Stimulated activated naive CD4-positive, alpha-beta T cell (primary cell): ENCODE measurements at regions not wholly inside any gene's neighbourhood (a gene's known extent, or its start where the extent isn't known, plus 50 kb on each side); places are given as distances from the start of the nearest gene placed in this dataset.

Experiments
- DNase-seq, 6 experiments: peaks; one replicate each; lab custom pipeline; 2025; lab: John Stamatoyannopoulos, UW

DNA sequence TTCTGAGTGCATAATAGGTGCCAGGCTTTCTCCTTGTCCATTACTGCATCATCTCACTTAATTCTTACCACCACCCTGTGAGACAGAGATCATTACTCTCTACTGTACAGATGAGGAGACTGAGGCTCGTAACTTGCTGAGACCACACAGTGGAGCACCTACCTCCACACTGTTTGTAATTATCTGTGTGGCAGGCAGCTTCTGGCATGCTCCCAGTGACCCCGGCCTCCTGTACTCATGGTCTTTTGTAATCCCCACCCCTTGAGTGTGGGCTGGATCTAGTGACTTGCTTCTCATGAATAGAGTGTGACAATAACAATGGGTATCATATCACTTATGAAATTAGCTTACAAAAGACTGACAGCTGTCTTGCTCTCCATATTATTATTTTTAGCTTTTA lies 407.3 kb downstream of the MATN1 start:
- no peak for DNase-seq

DNA sequence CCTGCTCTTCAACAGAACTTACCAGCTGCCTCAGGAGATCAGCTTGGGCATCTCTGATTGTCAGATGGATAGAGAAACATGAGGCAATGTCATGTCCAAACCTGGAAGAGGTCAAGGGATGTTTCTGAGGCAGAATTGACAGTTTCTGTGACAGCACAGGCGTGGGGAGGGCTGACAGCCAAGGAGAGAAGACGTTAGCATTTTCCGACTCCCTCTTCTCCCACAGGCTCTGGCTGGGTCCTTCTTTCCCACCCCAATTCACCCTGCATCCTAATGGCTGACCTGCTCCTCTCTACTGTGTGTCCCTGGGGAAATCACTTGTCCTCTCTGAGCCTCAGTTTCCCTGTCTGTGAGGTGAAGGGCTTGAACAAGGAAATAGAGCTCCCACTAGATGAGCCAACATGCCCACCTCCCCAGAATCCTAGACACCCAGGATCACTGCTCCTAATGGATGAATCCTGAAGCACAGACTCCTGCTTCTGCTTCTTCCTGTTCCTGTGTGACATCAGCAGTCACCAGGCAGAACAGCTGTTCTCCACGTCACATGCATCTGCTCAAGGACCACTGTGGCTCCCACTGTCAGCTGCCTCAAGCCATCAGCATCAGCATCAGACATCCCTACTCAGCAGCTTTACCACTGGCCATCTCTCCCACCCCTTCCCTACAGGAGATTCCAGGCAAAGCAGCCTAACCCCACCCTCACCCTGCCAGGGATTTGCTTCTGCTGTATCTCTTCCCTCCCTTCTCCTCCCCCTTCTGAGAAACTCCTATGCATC lies 408.0 kb downstream of the MATN1 start:
- no peak for DNase-seq

DNA sequence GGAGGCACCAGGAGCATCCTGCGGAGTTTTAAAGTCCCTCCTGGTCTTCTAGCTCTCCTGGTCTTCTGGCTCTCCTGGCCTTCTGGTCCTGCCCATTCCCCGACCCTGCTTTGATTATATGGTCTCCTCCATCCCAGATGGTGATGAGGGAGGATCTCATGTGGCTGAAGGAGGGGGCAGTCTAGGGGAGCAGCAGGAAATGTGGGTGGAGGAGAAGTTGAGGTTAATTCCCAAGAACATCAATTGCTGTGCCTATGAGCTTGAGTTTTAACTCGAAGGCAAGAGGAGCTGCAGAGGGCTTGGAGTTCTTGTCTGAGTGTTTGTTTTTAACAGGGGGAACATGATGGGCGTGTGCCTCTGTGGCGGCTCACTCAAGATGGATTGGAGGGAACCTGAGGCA lies 408.8 kb downstream of the MATN1 start:
- no peak for DNase-seq

DNA sequence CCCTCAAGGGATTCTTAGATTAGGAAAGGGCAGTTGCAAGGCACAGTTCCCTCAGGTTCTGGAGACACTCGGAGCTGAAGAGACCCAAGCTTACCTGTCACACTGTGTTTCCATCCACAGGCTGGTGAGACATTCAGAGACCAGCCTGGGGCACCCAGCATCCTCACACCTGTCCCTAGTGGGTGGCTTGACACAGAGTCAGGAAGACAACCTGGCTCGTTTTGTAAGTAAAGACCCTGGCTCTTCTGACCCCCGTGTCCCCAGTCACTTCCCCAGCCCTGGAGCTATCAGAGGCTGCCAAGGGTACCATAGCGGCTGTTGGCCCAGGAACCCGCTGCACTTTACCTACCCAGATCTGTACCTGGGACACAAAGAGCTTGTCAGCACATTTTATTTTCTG lies 409.8 kb downstream of the MATN1 start:
- no peak for DNase-seq

DNA sequence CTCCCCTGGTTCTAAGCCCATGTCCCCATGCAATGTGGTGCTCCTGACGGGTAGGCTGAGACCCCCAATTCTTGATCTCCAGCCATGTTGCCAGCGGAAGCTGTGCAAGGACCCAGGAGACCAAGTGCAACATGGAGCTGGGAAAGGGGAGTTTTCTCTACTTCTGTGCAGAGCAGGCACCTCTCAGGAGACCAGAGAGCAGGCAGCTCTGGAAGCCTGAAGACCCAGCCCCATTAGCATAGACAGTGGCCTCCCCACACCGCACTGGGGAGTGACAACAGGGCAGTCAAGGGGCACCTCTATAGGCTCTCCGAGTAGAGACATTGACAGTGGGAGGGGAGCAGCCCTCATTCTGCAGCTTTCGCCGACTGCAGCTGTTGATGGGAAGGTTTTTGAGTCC lies 410.2 kb downstream of the MATN1 start:
- no peak for DNase-seq

DNA sequence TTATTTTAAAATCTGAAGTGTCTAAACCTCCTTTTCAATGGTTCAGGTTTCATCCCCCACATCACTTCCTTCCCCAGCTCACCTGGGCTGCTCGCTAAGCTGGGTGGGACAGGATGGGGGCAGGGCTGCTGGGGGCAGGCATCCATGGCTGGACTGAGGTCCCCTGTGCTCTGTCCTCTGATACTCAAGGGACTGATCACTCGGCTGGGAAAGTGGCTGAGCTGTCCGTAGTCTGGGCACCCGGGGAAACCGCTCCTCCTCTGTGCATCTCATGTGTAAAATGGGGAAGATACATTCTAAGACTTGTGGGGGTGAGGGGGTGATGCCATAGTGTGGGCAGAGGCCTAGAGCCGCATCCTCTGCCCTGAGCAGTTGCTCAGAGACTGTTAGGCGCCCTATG lies 411.2 kb downstream of the MATN1 start:
- no peak for DNase-seq

DNA sequence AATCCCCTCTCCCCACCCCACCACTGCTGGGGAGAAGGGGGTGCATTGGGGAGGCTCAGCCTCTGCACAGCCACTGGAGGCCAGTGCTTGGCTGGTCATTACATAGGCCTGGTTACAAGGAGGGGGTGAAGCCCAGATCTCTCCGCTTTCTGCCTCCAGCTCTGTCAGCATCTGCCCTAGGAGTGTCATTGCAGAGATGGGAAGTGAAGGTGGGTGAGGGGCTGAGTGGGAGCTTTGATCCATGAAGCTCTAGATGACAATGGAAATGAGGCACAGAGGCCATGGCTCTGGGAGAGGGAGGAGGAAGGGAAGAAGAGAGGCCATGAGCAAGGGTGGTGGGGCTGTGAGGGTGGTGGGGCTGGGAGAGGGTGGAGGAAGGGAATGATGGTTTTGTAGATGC lies 411.6 kb downstream of the MATN1 start:
- no peak for DNase-seq

DNA sequence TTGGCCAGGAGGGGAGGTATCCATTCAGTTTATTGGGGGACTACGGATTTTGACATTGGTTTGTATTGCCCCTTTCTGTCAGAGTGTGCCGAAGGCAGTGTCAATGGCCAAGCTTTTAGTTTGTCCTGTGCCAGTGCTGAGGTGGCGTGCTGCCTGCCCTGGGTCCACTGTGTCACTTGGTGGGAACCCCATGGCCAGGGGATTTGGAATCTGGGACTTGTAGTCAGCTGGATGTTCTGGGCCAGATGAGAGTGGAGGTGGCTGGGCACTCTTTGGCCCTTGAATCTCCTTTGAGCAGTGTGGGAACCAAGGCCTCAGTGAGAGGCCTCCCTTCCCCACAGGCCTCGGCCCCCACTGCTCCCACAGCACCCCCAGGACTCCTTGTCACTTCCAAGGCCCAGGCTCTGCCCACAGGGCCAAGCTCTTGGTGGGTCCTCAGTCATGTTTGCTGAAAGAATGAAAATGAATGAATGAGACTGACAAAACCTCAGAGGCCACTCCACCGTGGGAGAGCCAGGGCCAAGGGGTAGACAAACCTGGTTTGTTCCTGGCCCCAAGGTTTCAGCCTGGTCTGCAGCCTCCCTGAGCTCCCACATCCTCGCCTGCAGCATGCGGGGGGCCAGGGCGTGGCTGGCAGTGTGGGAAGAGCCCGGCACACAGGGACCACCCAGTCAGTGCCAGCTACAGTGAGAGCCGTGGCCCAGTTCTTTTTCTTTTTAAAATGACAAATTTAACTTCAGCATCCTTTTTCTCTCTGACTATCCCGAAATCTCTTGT lies 412.2 kb downstream of the MATN1 start:
- DNase-seq, result no peak

DNA sequence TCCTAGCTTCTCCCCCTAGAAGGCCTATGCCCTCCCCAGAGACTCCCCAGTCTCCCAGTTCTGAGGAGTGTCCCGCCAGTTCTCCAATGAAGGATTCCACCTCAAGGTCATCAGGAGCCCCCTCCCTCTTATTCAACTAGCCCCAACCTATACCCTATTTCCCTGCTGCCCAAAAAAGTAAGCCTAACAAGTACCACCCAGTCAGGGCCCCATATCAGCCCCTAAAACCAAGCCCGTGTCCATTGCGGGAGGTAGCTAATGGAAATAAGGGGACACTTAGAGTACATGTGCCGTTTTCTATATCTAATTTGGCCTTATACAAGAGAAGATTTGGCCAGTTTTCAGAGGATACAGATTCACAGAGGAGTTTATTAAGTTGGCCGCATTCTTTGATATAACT lies 416.2 kb downstream of the MATN1 start:
- DNase-seq, result no peak

DNA sequence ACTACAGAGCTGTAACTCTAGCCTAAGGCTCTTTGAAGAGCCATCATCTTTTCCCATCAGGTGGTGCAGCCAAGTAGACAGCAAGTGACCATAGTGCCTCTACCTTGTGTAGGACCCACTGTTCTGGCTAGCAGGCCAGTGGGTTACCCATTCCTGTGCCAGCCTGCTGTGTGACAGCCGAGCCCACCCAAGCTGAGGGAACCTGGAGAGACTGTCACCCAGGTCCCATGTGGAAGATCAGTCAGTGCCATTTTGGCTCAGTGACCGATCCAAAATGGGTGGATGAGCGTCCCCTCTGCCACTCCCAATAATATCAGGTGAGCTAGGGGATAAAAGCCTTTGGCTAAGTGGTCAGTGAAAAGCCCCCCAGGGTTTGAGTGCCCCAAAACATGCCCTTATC lies 417.9 kb downstream of the MATN1 start:
- no peak for DNase-seq

DNA sequence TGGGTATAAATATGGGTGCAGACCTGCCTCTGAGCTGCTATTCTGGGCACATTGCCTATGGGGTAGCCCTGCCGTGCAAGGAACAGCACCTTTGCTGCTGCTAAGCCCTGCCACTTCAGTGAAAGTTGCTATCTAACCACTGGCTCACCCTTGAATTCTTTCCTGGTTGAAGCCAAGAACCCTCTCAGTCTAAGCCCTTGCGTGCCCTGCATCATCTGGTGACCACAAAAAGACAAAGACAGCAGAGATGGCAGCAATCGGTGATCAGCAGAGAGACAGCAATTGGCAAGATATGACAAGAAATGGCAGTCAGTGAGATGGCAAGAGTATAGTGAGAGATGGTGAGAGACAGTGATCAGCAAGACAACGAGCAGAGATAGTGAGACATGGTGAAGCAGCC lies 418.3 kb downstream of the MATN1 start:
- no peak for DNase-seq

DNA sequence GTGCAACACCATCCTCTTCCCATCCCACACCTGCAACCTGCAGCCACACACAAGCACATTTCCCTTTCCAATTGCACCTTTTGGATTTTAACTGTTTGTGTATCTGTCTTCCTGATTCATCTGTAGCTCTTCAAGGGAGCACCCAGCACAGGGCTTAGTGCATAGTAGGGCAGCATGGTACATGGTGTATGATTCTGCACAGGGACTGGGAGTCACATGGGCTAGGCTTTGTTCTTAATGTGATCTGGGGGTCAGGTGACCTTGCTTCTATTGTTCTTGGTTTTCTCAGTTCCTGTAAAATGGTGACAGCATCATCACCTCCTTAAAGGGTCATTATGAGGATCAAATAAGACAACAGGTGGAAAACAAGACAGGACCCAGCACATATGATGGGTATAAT lies 419.3 kb downstream of the MATN1 start:
- DNase-seq, result no peak

DNA sequence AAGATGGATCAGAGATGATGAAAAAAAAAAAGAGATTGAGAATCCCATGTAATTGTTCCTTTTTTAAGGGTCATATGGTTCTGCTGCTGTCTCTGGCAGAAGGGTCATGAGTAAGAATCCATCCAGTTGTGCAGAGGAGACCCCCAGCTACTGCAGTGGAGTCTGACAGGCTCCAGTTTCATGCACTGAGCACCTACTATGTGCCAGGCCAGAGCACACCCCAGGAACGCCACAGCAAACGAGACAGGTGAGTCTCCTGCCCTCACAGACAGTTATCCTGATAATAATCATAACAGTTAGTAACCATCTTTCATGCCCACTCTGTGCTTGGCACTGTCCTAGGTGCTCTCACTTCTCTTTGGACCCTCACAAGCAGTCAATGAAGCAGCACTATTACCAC lies 420.0 kb downstream of the MATN1 start:
- no peak for DNase-seq

DNA sequence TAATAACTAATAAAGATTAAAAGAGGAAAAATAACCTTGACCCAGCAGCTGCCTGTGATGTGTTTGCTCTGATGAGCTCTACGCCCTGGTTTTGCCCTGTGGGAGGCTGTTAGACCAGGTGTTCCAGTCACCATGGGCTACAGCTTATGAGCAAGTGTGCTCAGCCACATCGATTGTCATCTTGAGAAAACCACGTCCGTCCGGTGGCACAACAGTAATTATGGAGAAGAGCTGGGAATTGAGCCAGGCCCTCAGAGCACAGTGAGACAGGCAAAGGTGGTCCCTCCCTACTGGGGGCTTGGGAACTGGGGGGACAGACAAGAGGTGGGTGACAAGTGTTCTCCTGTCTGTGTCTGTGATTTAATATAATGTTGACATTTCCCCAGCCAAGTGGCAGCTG lies 420.5 kb downstream of the MATN1 start:
- no peak for DNase-seq

DNA sequence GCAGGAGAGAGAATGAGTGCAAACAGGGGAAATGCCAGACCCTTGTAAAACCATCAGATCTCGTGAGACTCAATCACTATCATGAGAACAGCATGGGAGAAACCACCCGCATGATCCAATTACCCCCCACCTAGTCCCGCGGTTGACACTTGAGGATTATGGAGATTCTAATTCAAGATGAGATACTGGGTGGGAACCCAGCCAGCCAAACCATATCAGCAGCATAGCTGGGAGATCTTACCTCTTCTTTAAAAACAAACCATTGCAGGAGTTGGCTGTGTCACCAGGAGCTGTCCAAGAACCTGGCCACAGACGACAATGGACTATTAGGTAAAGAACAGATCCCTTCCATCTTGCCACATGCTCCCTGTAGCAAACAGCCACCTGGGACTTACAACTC lies 422.7 kb downstream of the MATN1 start:
- DNase-seq, result no peak

DNA sequence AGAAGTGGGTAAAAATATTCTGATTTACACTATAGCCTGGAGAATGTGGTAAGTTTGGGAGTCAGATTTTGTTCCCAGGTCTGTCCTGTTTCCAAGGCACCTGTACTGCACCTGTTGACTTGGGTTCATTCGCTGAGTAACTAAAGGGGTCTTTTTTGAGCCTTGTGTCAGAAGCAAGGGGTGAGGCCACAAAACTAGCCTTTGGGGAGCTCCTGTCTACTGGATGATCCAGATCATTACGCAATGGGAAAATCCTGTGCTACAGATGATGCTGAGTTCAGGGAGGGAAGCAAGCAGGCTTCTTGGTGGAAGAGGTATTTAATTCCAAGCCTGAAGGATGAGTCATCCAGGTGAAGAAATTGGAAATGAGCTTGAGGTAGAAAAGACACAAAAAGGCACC lies 424.0 kb downstream of the MATN1 start:
- DNase-seq, result no peak

DNA sequence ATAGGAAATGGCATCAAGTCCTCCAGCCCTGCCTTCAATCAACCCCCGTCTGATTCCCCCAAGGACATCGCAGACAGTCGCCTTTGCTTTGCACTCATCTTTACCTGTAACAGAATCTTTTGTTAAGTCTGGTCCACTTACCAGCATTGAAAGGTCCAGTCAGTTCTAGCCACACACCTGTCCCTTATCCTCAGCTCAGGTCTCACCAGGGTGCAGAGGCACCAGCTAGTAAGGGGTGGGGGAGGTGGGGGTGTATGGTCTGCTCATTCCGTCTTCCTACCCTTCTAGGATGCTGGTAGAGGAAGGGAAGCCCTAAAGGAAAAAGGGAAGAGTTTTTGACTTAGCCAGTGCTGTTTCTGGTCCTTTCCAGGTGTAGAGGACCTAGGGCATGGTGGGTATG lies 427.7 kb downstream of the MATN1 start:
- DNase-seq, result no peak

DNA sequence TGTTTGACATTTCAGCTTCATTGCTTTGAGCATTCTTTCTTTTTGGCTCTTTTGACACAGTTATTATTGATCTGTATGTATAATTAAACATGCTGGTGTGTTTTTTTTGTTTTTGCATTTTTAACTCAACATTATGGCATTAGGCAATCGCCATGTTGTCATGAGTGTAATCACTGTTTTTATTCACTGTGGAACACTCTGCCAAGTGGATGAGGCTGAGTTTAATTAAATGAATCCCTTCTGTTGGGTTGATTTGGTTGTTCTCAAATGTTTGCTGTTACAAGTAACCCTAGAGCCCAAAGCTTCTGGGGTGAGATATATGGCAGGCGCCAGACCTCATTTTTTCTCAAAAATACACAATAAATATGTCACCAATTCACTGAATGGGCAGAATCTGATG lies 428.1 kb downstream of the MATN1 start:
- no peak for DNase-seq

DNA sequence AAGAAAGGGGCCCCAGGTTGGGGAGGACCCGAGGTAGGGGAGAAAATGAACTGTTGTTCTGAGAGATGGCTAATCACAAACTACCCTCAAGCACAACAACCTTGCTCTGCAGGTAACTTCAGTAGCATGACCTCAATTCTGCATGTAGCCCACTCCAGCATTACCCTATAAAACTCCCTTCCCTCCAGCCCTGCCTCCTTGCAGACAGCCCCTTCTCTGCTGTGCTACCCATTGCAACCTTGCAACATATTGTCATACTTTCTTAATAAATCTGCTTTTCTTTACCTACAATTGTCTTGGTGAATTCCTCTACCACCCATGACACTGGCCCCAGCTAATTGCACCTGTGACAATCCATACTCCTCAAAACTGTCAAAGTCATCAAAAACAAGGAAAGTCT lies 428.9 kb downstream of the MATN1 start:
- DNase-seq, result no peak

DNA sequence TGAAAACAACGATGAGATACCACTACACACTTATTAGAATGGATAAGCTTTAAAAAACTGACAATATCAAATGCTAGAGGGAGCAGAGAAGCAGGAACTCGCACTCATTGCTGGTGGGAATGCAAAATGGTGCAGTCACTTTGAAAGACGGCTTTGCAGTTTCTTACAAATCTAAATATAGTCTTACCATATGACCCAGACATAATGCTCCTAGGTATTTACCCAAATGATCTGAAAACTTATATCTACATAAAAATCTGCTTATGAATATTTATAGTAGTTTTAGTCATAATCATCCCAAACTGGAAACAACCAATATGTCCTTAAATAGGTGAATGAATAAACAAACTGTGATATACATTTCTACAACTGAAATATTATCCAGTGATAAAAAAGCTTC lies 430.9 kb downstream of the MATN1 start:
- no peak for DNase-seq

DNA sequence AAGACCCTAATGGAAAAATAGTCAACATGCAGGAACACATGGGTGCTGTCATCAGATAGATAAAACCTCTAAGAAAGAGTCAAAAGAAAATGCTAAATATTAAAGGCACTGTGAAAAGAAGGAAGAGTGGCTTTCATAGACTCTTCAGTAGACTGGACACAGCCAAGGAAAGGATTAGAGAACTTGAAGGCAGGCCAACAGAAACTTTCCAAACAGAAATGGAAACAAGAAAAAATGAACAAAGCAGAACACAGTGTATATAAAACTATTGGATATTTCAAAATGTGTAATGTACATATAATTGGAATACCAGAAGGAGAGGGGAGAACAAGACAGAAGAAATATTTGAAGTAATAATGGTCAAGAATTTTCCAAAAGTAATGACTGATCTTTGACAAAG lies 431.9 kb downstream of the MATN1 start:
- DNase-seq, result no peak

DNA sequence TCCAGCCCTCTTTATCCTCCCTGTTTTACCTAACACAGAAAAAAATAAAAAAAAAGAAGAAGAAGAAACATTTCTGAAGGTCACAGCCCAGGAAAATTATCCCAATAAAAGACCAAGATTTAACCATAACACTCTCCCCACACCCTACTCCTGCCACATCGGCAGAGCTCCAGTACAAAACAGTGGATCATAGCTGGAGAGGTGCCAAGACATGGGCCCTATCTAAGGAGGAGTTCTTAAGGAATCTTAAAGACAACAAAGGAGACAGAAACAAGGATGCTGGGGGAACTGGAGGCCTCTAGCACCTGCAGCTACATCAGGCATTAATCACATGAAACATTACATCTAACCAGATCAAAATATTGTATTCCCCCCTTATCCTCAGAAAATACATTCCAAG lies 432.8 kb downstream of the MATN1 start:
- no peak for DNase-seq

DNA sequence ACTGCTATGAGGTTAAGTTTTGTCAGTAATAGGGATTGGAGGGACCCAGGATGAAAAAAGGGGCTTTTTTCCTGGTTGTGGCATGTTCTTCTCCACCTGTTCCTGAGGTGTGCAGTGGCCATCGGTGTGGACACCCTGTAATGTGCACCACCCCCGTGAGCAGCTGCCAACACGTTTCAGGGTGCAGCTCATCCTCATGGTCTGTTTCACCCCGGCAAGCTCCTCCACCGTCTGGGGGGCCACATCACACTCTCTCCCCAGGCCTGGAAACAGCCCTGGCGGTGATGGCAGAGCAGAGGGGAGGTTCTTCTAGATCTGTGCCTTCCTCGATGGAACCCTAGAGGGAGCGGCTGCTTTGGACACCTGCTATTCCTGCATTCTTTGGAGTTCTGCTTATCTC lies 435.4 kb downstream of the MATN1 start:
- DNase-seq, result no peak
